HCT116 (cell line): ENCODE measurements at regions not wholly inside any gene's neighbourhood (a gene's known extent, or its start where the extent isn't known, plus 50 kb on each side); places are given as distances from the start of the nearest gene placed in this dataset.
A peak's percentile ranks its signal among the peaks of the same experiment; 100 is the strongest.

ENCODE experiments used
- ATAC-seq: fragments of 200-7000 bp; cut with Tn5 transposase; 2 replicates; pipeline ENCODE4 v1.9.1; 2020; ENCODE audit warnings: mild to moderate bottlenecking, moderate library complexity
- BruUV-seq: library from RNA; stranded (reverse); fragments of 400-500 nt; replicated peaks from 2 replicates; lab custom pipeline; 2021; lab: Mats Ljungman, UMichigan
- CTCF ChIA-PET: fragments of 300-600 bp; sonication (Branson Sonifier 250); formaldehyde crosslinking; loops from one replicate; lab custom pipeline; 2021; ENCODE audit warnings: antibody characterized with exemption; lab: Charles Lee
- POLR2A ChIA-PET: fragments of 300-600, 350-600 bp; sonication (Branson Sonifier 250); formaldehyde crosslinking; loops from one replicate; lab custom pipeline; 2021; ENCODE audit warnings: antibody characterized with exemption; lab: Charles Lee
- RAD21 ChIA-PET, 2 experiments: fragments of 300-600 bp; sonication (Branson Sonifier 250); formaldehyde crosslinking; loops; one replicate each; lab custom pipeline; 2023; ENCODE audit warnings: low total read pairs in 2 of 2; ENCODE audit not compliant: uncharacterized antibody in 2 of 2, unreplicated experiment in 2 of 2, low non-redundant PET in 1 of 2; lab: Charles Lee
- DNase-seq: peaks from one replicate; pipeline ENCODE4 v3.0.0-alpha.2; 2010; ENCODE audit warnings: low read depth, low spot score
- H2AFZ ChIP-seq: fragments of 200-600 bp; shearing (Covaris generic), sonication (generic); 2 replicates; pipeline ENCODE4 v1.6.1; 2017; ENCODE audit warnings: low read depth, mixed run types, mixed read lengths, antibody characterized with exemption, low read length; ENCODE audit not compliant: poor library complexity, severe bottlenecking
- H3K27ac ChIP-seq: 2 replicates; pipeline ENCODE4 v1.5.1; 2012; ENCODE audit warnings: low read depth, low read length
- H3K27me3 ChIP-seq: fragments of 200-600 bp; sonication (generic); 2 replicates; pipeline ENCODE4 v1.6.1; 2016; ENCODE audit warnings: mixed run types, low read length, mixed read lengths; ENCODE audit not compliant: insufficient read depth
- H3K36me3 ChIP-seq, 2 experiments: fragments of 200-500 bp in 1 of 2; fragments of 200-600 bp in 1 of 2; sonication (Bioruptor generic) in 1 of 2; sonication (generic) in 1 of 2; 2 replicates each; pipeline versions ENCODE4 v1.5.1 to v1.6.1; 2014 to 2016; ENCODE audit warnings: low read length in 2 of 2, inconsistent platforms in 1 of 2, mixed read lengths in 1 of 2, mixed run types in 1 of 2; ENCODE audit not compliant: insufficient read depth in 2 of 2, control insufficient read depth in 1 of 2
- H3K4me1 ChIP-seq, 2 experiments: fragments of 200-600 bp in 1 of 2; sonication (generic) in 1 of 2; 2 replicates each; pipeline versions ENCODE4 v1.5.1 to v1.6.1; 2012 to 2017; ENCODE audit warnings: low read length in 2 of 2, inconsistent platforms in 1 of 2, mild to moderate bottlenecking in 1 of 2, mixed read lengths in 1 of 2, mixed run types in 1 of 2, moderate library complexity in 1 of 2; ENCODE audit not compliant: insufficient read depth in 2 of 2, control insufficient read depth in 1 of 2
- H3K4me2 ChIP-seq: fragments of 200-600 bp; sonication (generic); 2 replicates; pipeline ENCODE4 v1.6.1; 2017; ENCODE audit warnings: mixed run types, low read length, mixed read lengths
- H3K4me3 ChIP-seq, 2 experiments: fragments of 200-600 bp in 1 of 2; sonication (generic) in 1 of 2; replicated peaks in 1 of 2; 2 replicates each; pipeline ENCODE4 v1.5.1; 2011 to 2016; ENCODE audit warnings: low read length in 2 of 2, control low read depth in 1 of 2, low read depth in 1 of 2, mild to moderate bottlenecking in 1 of 2, mixed read lengths in 1 of 2, mixed run types in 1 of 2
- H3K79me2 ChIP-seq: fragments of 200-600 bp; sonication (generic); 2 replicates; pipeline ENCODE4 v1.6.1; 2017; ENCODE audit warnings: mild to moderate bottlenecking, mixed run types, low read length, moderate library complexity, mixed read lengths; ENCODE audit not compliant: insufficient read depth
- H3K9ac ChIP-seq: fragments of 200-600 bp; sonication (generic); 2 replicates; pipeline ENCODE4 v1.6.1; 2016; ENCODE audit warnings: low read length, mixed read lengths
- H3K9me2 ChIP-seq: fragments of 200-600 bp; sonication (generic), shearing (Covaris generic); 2 replicates; pipeline ENCODE4 v1.6.1; 2017; ENCODE audit warnings: mixed run types, mild to moderate bottlenecking, moderate library complexity; ENCODE audit not compliant: insufficient read depth
- H3K9me3 ChIP-seq, 2 experiments: fragments of 200-500 bp in 1 of 2; fragments of 200-600 bp in 1 of 2; sonication (Bioruptor generic) in 1 of 2; sonication (generic) in 1 of 2; 2 replicates each; pipeline ENCODE4 v1.6.1; 2014 to 2017; ENCODE audit warnings: low read length in 2 of 2, mixed read lengths in 2 of 2, inconsistent platforms in 1 of 2, low read depth in 1 of 2, mild to moderate bottlenecking in 1 of 2, mixed run types in 1 of 2, moderate library complexity in 1 of 2; ENCODE audit not compliant: control insufficient read depth in 1 of 2, insufficient read depth in 1 of 2
- H4K20me1 ChIP-seq: fragments of 200-600 bp; sonication (generic), shearing (Covaris generic); 2 replicates; pipeline ENCODE4 v1.6.1; 2017; ENCODE audit warnings: mixed run types, mild to moderate bottlenecking, moderate library complexity; ENCODE audit not compliant: insufficient read depth
- ATF3 ChIP-seq: IDR thresholded peaks from 2 replicates; pipeline ENCODE4 v1.6.1; 2012
- CBX3 ChIP-seq: IDR thresholded peaks from 2 replicates; pipeline ENCODE4 v1.6.1; 2012; ENCODE audit warnings: low read depth
- CTCF ChIP-seq, 3 experiments: fragments of 200-600 bp in 1 of 3; sonication (generic) in 1 of 3; IDR thresholded peaks in 2 of 3; conservative IDR thresholded peaks in 1 of 3; 2 replicates each; pipeline ENCODE4 v1.5.1; 2012 to 2017; ENCODE audit warnings: low read depth in 2 of 3, low read length in 2 of 3, antibody characterized with exemption in 1 of 3, borderline replicate concordance in 1 of 3, control low read depth in 1 of 3, mild to moderate bottlenecking in 1 of 3, mixed read lengths in 1 of 3, mixed run types in 1 of 3, moderate library complexity in 1 of 3; ENCODE audit not compliant: insufficient read depth in 1 of 3
- ELF1 ChIP-seq: IDR thresholded peaks from 2 replicates; pipeline ENCODE4 v1.6.1; 2012; ENCODE audit warnings: low read depth, borderline replicate concordance
- EZH2 ChIP-seq: fragments of 200-600 bp; sonication (generic); IDR thresholded peaks from 2 replicates; pipeline ENCODE4 v1.6.1; 2017; ENCODE audit warnings: antibody characterized with exemption, mixed run types
- EZH2phosphoT487 ChIP-seq: fragments of 200-600 bp; IDR thresholded peaks from 2 replicates; pipeline ENCODE4 v1.6.1; 2018; ENCODE audit warnings: antibody characterized with exemption, borderline replicate concordance
- POLR2A ChIP-seq: IDR thresholded peaks from 2 replicates; pipeline ENCODE4 v1.7.0; 2011; ENCODE audit warnings: borderline replicate concordance; ENCODE audit not compliant: insufficient read depth, insufficient read length; ENCODE audit errors: extremely low read depth
- REST ChIP-seq: IDR thresholded peaks from 2 replicates; pipeline ENCODE4 v1.6.1; 2012; ENCODE audit warnings: low read depth
- SRF ChIP-seq: IDR thresholded peaks from 2 replicates; pipeline ENCODE4 v1.6.1; 2012; ENCODE audit warnings: low read depth
- YY1 ChIP-seq: IDR thresholded peaks from 2 replicates; pipeline ENCODE4 v1.6.1; 2011; ENCODE audit warnings: low read length, low read depth, moderate library complexity, mild to moderate bottlenecking; ENCODE audit not compliant: insufficient replicate concordance; ENCODE audit errors: extremely low read depth
- ZBTB33 ChIP-seq: IDR thresholded peaks from 2 replicates; pipeline ENCODE4 v1.6.1; 2011; ENCODE audit warnings: mild to moderate bottlenecking, low read length, moderate library complexity; ENCODE audit not compliant: insufficient replicate concordance; ENCODE audit errors: extremely low read depth
- ZFX ChIP-seq: fragments of 450-650 bp; IDR thresholded peaks from 2 replicates; pipeline ENCODE4 v1.6.1; 2017
- intact Hi-C: fragments of 100-400 bp; cut with micrococcal nuclease; formaldehyde crosslinking; loops from 2 replicates; pipeline ENCODE4 v1.10.0; 2022

GRCh38 chr16:48029768-48030167, 126.0 kb downstream of the ABCC12 start:
- H2AFZ ChIP-seq, result no peak overlapping the region
- TF ChIP-seq CTCF (IDR thresholded peaks at IDR 0.05 in 2 of 3, conservative IDR thresholded peaks at IDR 0.05 in 1 of 3; ENCODE audit: borderline replicate concordance in 1 of 3, insufficient read depth in 1 of 3, low read depth in 2 of 3, low read length in 2 of 3) (0 out of 6 replicates have a peak, but pooled peaks of 2 of the 3 experiments have one; percentile 7 to 9), ZFX (no peak), ELF1 (no peak), EZH2 (no peak), SRF (no peak), ATF3 (no peak), YY1 (no peak), POLR2A (no peak), CBX3 (no peak)
- H3K4me2 ChIP-seq, result no peak overlapping the region
- H3K4me3 ChIP-seq, result no peak overlapping the region
- CTCF ChIA-PET, result no interaction called here
- ATAC-seq, result no peak
- H3K9me3 ChIP-seq, result no peaks in the 10 kb centered on the region
- H3K9ac ChIP-seq, result no peak overlapping the region
- no peaks in the 10 kb centered on the region for H3K36me3 ChIP-seq
- H3K4me1 ChIP-seq, result no peaks in the 10 kb centered on the region
- DNase-seq, result no peak
- intact Hi-C loops, result no loop called here
- no peaks in the 10 kb centered on the region for H3K9me2 ChIP-seq
- RAD21 ChIA-PET, result no interaction called here
- H4K20me1 ChIP-seq, result no peaks in the 10 kb centered on the region
- POLR2A ChIA-PET, result no interaction called here
- no peaks in the 10 kb centered on the region; the same call in 1 of the 2 replicates for H3K27me3 ChIP-seq
- H3K79me2 ChIP-seq, result no peaks in the 10 kb centered on the region
- BruUV-seq, result no TSS peak
- no peak overlapping the region for H3K27ac ChIP-seq

GRCh38 chr16:48025359-48025758, 130.4 kb downstream of the ABCC12 start:
- no TSS peak for BruUV-seq
- Histone ChIP-seq H3K4me1 (no peaks in the 10 kb centered on the region), H3K4me2 (no peak overlapping the region), H3K27me3 (no peaks in the 10 kb centered on the region; the same call in 1 of the 2 replicates), H3K4me3 (no peak overlapping the region), H4K20me1 (no peaks in the 10 kb centered on the region), H3K9me2 (no peaks in the 10 kb centered on the region), H3K9me3 (no peaks in the 10 kb centered on the region), H3K36me3 (no peaks in the 10 kb centered on the region), H3K9ac (no peak overlapping the region), H3K27ac (no peak overlapping the region), H3K79me2 (no peaks in the 10 kb centered on the region), H2AFZ (no peak overlapping the region)
- ChIA-PET CTCF (no interaction called here), POLR2A (no interaction called here), RAD21 (no interaction called here)
- no peak for ATAC-seq
- intact Hi-C loops, result no loop called here
- DNase-seq, result no peak
- TF ChIP-seq EZH2phosphoT487 (no peak), EZH2 (no peak), REST (no peak), ZBTB33 (no peak)
